ENCODE measurements at regions not wholly inside any gene's neighbourhood (a gene's known extent, or its start where the extent isn't known, plus 50 kb on each side); places are given as distances from the start of the nearest gene placed in this dataset.
"Not testable (repeated sequence)": the region's sequence is repeated elsewhere in the genome, so short reads cannot be mapped to it uniquely, and the experiment has no call there.

GRCh38 chr11:114938799-114939198 lies 260.5 kb downstream of the NXPE2 start:
- no peak for DNase-seq (ENCODE audit: low read depth, low spot score)

GRCh38 chr11:114942207-114942606 lies 263.9 kb downstream of the NXPE2 start:
- DNase-seq (ENCODE audit: low read depth, low spot score): no peak

DNA sequence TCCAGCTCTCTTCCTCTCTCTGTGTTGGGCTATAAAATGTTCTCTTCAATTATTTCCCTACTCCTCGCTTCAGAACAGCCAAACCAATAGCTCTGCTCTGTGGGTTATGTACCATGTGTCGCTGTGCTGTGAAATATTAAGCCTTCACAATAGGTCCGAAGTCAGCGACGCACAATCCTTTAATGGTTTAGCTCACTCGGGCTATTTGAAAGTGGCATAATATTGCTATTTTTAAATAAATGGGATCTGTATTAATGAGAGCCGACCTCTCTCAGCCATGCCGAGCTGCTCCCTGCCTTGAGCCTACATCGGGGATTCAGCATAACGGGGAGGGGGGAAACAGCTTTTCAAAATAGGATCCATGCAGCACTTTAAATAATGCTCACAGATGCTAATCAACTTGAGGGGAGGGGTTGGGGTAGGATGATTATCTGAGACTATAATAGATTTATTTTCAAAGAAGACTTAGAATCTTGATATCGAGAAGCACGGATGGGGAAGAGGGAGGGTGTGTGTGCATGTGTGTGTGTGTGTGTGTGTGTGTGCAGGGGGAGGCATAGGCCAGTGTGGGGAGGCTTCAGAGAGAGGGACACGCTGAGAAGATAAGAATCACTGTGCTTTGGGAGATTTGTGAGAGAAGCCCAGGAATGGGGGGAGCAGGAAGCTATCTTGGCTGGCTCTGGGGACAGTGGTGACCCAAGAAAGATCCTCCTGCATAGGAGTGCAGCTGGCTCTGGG lies 271.5 kb downstream of the NXPE2 start:
- no peak for DNase-seq (ENCODE audit: low read depth, low spot score)

GRCh38 chr11:114953039-114953438 lies 274.7 kb downstream of the NXPE2 start:
- no peak for DNase-seq (ENCODE audit: low read depth, low spot score)

- DNase-seq (ENCODE audit: low read depth, low spot score): no peak
These were observed 277.6 kb downstream of the NXPE2 start for GRCh38 chr11:114955923-114956322.

GRCh38 chr11:114956566-114956965 lies 278.2 kb downstream of the NXPE2 start:
- no peak for DNase-seq (ENCODE audit: low read depth, low spot score)

DNA sequence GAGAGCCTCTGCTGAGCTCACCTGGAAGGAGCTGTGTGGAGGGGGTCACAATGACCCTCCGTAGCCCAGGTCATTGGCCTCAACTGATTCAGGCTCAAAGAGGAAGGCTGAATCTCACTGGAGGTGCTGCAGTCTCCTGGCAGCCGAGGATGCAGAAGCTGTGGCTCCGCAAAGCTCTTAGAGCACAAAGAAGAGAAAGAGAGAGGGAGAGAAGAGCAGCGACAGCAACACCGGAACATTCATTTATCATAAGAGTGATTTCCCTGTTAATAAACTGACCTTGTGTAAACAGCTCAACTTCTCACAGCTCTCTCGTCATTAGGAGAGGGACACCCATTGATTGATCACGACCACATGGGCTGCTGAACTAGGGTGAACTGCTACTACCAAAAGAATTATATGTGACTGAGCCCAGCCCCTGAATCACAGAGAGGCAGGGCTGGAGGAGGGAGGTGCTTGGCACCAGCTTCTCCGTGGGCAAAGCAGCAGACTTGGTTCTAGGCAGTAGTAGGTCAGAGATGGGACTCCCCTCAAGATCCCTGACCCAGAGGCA lies 281.7 kb downstream of the NXPE2 start:
- DNase-seq (ENCODE audit: low read depth, low spot score): no peak

- not testable (repeated sequence) for DNase-seq (ENCODE audit: low read depth, low spot score)
These were observed 282.5 kb downstream of the NXPE2 start for GRCh38 chr11:114960819-114961218.

DNA sequence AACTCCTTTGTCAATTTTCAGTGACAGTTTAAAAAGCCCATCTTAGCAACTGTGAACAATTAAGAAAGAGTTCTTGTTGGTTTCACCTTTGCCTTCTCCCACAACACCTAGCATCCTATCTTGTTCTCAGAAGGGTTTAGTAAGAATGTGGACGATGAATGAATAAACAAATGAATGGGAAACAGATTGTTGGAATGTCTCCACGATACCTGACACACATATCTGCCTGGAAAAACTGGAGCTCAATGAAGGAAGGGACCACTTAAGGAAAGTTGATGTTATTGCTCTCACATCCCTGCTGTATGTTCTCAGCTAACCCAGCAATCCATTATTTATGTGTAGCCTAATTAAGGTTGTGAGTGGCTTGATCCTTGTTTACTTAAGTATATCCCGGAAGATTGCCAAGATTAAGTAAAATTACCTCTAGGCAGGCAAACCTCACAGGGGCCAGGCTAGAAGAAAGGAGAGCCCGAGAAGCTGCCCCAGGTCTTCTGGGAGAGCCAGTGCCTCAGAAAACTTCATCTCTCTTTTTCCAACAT lies 286.4 kb downstream of the NXPE2 start:
- no peak for DNase-seq (ENCODE audit: low read depth, low spot score)

DNA sequence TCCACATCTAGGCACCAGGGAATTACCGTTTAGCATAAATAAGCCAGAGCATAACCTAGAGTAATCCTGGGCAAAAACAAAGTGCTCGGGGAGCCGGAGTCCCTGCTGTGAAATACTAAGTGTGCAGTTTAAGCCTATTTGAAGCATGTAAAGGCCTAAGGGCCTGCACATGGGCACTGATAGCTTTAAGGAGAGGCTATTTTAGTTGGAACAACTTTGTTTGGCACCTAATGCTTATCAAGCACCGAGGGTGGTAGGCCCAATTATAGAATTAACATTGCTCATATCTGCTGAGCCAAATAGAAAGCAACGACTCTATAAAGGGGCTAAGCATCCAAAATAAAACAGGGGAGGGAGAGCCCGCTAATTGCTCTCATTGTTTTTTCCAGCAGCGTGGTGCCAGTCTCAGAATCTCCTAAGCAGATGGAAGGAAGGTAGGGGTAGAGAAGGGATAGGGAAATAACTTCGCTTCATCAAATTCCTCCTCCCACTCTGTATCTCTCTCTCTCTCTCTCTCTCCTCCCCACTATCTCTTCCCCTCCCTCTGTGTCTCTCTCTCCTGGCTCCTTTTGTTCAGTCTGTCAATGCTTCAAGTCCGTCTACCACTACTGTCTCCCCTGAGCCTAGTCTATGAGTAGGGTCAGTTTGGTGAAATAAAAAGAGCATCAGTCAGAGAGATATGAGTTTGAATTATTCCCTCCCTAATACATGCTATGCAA lies 292.8 kb downstream of the NXPE2 start:
- DNase-seq (ENCODE audit: low read depth, low spot score): no peak

DNA sequence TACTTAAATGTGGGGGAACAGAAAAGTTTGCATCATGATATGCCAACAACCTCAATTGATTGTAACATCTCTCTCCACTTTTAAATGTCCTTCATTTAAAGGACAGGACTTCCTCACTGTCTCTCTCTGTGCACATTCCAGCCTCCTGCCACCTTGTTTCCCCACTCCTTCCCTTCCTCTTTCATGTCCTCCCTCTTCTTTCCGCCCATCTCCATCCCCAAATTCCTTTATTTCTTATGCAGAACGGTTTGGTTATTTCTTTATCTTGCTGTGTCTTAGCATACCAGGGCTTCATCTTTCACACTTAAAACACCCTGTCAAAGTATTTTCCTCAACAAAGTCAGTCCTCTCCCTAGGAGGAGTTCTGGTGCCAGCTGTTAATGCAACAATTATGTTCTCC lies 293.8 kb downstream of the NXPE2 start:
- DNase-seq (ENCODE audit: low read depth, low spot score): no peak

GRCh38 chr11:114977651-114978050 lies 299.3 kb downstream of the NXPE2 start:
- no peak for DNase-seq (ENCODE audit: low read depth, low spot score)

DNA sequence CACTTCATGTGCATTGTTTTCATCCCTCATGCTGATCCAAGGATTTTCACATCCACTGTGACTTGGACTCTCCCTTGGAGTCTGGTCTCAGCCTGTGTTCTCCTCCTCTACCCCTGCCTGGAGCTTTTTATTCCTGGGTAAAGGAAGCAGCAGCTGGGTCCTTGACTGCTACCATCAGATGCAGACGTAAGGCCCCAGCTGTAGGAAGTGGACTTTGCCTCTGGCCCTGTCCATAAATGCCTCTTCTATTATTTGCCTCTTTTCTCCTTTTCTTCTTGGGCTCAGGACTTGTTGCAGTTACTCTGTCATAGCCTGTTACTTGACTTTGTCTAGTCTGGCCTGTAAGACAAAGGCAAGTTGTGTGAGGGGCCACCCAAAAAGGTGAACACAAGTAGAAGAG lies 303.8 kb downstream of the NXPE2 start:
- DNase-seq (ENCODE audit: low read depth, low spot score): no peak

- DNase-seq (ENCODE audit: low read depth, low spot score): no peak
These were observed 306.4 kb downstream of the NXPE2 start for GRCh38 chr11:114984611-114985163.

- no peak for DNase-seq (ENCODE audit: low read depth, low spot score)
These were observed 308.0 kb downstream of the NXPE2 start for GRCh38 chr11:114986365-114986764.

DNA sequence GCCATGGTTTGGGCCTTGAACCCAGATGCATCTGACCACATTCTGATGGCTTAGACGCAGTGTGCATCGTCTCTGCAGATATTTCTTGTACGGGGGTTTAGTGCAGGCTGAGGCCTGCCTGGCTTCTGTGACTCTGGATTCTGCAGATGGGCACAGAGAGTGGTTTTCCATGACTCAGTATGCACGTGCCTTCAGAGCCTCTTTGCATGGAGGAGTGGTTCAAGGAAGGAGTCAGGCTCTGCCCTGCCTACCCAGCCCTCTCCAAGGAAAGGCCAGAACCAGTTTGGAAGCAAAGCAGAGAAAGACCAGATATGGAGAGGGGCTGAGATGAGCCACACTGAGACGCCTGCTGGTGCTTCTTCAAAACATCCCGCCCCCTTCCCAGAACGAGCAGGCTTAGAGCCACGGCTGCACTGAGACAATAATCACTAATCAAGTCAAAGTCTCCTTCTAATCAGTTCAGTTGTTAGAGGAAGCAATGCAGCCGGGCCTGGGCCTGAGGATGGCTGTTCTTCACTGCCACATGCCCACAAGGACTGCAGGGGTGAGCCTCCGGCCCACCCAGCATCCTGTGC lies 308.9 kb downstream of the NXPE2 start:
- DNase-seq (ENCODE audit: low read depth, low spot score): no peak

- no peak for DNase-seq (ENCODE audit: low read depth, low spot score)
These were observed 310.3 kb downstream of the NXPE2 start for GRCh38 chr11:114988644-114989043.

DNA sequence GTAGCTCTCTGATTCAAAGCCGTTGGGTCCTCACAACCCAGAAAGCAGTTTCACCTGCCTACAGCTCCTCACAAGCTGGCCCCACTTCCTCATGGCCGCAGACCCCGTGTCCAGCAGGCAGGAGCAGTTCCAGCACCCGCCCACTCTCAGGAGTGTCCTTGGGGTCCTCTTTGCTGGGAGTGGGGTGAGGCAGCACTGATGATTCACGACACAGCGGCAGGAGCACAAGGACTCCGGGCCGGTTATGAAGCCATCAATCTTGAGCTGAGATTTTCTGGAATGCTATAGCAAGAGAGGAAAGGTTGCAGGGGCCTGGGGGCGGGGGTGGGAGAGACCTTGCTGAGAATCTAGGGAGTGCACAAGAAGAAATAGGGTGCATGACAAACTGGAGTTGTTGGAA lies 311.2 kb downstream of the NXPE2 start:
- DNase-seq (ENCODE audit: low read depth, low spot score): no peak

GRCh38 chr11:115005663-115006062 lies 327.3 kb downstream of the NXPE2 start:
- no peak for DNase-seq (ENCODE audit: low read depth, low spot score)

DNA sequence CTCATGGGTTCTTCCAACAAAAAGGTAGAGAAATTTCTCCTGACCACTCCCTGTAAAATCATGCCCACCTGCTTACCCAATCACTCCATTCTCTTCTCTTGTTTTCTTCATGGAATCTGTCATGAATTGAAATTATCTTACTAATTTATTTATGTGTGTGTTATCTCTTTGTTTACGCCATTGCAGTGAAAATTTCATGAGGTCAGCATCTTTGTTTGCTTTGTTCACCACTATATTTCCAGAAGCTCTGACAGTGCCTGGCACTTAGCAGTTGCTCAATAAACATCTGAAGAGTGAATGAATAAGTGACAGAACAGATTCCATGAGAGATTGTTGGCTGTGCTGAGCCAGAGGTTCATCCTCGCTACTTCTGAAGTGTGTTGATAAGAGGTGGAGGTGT lies 329.5 kb downstream of the NXPE2 start:
- DNase-seq (ENCODE audit: low read depth, low spot score): no peak

DNA sequence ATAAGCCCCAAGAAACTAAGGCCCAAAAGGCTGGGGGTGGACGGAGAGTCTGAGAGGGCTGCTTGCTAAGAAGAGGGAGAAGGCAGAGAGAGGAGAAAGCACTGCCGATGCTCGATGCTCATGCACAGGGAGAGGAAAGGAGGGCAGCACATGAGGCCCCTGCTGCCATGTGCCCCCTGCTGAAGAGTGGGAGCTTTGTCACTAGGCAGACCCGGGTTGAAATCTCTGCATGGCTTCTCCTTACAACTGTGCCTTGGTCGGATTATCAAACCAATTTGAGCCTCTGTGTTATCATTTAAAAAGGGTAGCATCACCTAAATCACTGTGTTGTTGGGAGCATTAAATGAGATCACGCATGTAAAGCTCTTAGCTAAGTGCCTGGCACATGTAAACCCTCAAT lies 330.5 kb downstream of the NXPE2 start:
- DNase-seq (ENCODE audit: low read depth, low spot score): no peak

DNA sequence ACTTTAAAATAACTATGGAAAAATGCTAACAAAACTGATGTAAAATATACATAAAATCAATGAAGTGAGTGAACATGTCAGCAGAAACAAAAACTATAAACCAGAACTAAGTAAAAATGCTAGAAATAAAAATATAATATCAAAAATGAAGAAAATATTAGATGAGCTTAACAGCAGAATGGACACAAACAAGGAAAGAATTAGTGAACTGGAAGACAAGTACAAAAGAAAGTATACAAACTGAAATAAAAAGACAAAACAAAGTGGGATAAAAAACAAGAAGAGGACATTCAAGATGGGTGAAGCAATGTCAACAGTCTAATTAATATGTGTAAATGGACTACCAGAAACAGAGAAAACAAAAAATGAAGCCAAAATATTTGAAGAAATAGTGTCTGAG lies 339.2 kb downstream of the NXPE2 start:
- no peak for DNase-seq (ENCODE audit: low read depth, low spot score)
